Aorta (tissue), 5 donors: ENCODE measurements at regions not wholly inside any gene's neighbourhood (a gene's known extent, or its start where the extent isn't known, plus 50 kb on each side); places are given as distances from the start of the nearest gene placed in this dataset.
A peak's percentile ranks its signal among the peaks of the same experiment; 100 is the strongest.

Experiments used
- ATAC-seq: fragments of 200-7000 bp; cut with Tn5 transposase; one replicate; pipeline ENCODE4 v1.9.1; 2022; ENCODE audit warnings: moderate library complexity; ENCODE audit not compliant: low FRiP score
- DNase-seq, 2 donors: peaks; one replicate each; pipeline ENCODE4 v3.0.0-alpha.2; 2020
- H3K27ac ChIP-seq, 2 donors: one replicate each; pipeline ENCODE4 v1.5.1; 2013; ENCODE audit warnings: low read length in 2 of 2, mild to moderate bottlenecking in 2 of 2, moderate library complexity in 2 of 2, control low read depth in 1 of 2, inconsistent platforms in 1 of 2, low read depth in 1 of 2
- H3K27me3 ChIP-seq, 2 donors: one replicate each; pipeline ENCODE4 v1.6.1; 2013; ENCODE audit warnings: control low read depth in 1 of 2, low read length in 1 of 2, mild to moderate bottlenecking in 1 of 2, moderate library complexity in 1 of 2; ENCODE audit not compliant: insufficient read depth in 2 of 2, control insufficient read depth in 1 of 2
- H3K36me3 ChIP-seq, 2 donors: one replicate each; pipeline ENCODE4 v1.6.1; 2013; ENCODE audit warnings: control low read depth in 1 of 2, low read length in 1 of 2, mild to moderate bottlenecking in 1 of 2; ENCODE audit not compliant: insufficient read depth in 2 of 2, control insufficient read depth in 1 of 2
- H3K4me1 ChIP-seq, 2 donors: one replicate each; pipeline ENCODE4 v1.6.1; 2013; ENCODE audit warnings: low read length in 2 of 2, control low read depth in 1 of 2, mild to moderate bottlenecking in 1 of 2, moderate library complexity in 1 of 2; ENCODE audit not compliant: insufficient read depth in 2 of 2, control insufficient read depth in 1 of 2
- H3K4me3 ChIP-seq, 2 donors: one replicate each; pipeline ENCODE4 v1.5.1; 2013; ENCODE audit warnings: low read length in 2 of 2, control low read depth in 1 of 2, mild to moderate bottlenecking in 1 of 2
- H3K9me3 ChIP-seq: one replicate; pipeline ENCODE4 v1.6.1; 2013; ENCODE audit warnings: mild to moderate bottlenecking, low read length; ENCODE audit not compliant: control insufficient read depth
- WGBS, 2 donors: extraction: QIAGEN DNeasy Blood & Tissue Kit; methylation state at CpG; one replicate each; pipeline ENCODE4 v1.1.7; 2013; 5-methylcytosine and 5-hydroxymethylcytosine counted together
- intact Hi-C, 2 donors: fragments of 100-400 bp; cut with DNase I; formaldehyde crosslinking; loops; one replicate each; pipeline versions ENCODE4 v1.14.2 to v1.15.0; 2022
- donor health status: healthy with polysubstance abuse.
- donor health status: Bipolar disorder and iron deficiency.
- donor health status: DM: no; HTN: no; CAD: no.
- donor health status: DM: no; HTN: no; CAD: no.
- donor health status: DM: yes; HTN: yes; CAD: no.

GRCh38 chr3:73727117-73727821 is 102.5 kb upstream of the PDZRN3 start:
- Histone ChIP-seq H3K27me3 (no peaks in the 10 kb centered on the region), H3K4me1 (peaks cover 0 to 2% of the 10 kb centered on the region in 2 donors), H3K9me3 (no peaks in the 10 kb centered on the region), H3K36me3 (no peaks in the 10 kb centered on the region), H3K27ac (peak overlapping the region in 1 of 2 donors; percentile 43), H3K4me3 (no peak overlapping the region)
- DNase-seq (peak in 1 of 2 donors; percentile 56), ATAC-seq (peak; percentile 74)
- 25 to 27% methylated on average over 8 of the region's 8 CpGs for WGBS, 2 donors
- intact Hi-C loops: loop anchor here in 1 of 2 donors (10.0 kb wide), 1 partner anchor 58 kb away; no protein-coding TSS in a partner anchor

- DNase-seq (no peak), ATAC-seq (no peak)
- intact Hi-C loops: loop anchor here in 1 of 2 donors (10.0 kb wide), 1 partner anchor 61 kb away; no protein-coding TSS in a partner anchor
- no peak overlapping the region for H3K4me3 ChIP-seq
- H3K36me3 ChIP-seq: no peaks in the 10 kb centered on the region
- no peak overlapping the region for H3K27ac ChIP-seq
- H3K27me3 ChIP-seq: no peaks in the 10 kb centered on the region
- 79 to 89% methylated on average over 3 of the region's 3 CpGs for WGBS, 2 donors
- H3K9me3 ChIP-seq: no peaks in the 10 kb centered on the region
- H3K4me1 ChIP-seq: peaks cover 2 to 6% of the 10 kb centered on the region in 2 donors
These were observed 98.9 kb upstream of the PDZRN3 start for GRCh38 chr3:73723596-73723995.

- H3K9me3 ChIP-seq: no peaks in the 10 kb centered on the region
- peak overlapping the region; percentile 26 for H3K4me3 ChIP-seq
- ATAC-seq: no peak
- DNase-seq: peak in 1 of 2 donors; percentile 46
- WGBS, 2 donors: 5 to 6% methylated on average over 6 of the region's 6 CpGs
- no peak overlapping the region for H3K27ac ChIP-seq
- H3K27me3 ChIP-seq: no peaks in the 10 kb centered on the region
- intact Hi-C loops: loop anchor here in 1 of 2 donors (5.0 to 10.0 kb wide), 2 partner anchors 63 to 65 kb away; no protein-coding TSS in a partner anchor
- no peaks in the 10 kb centered on the region for H3K36me3 ChIP-seq
- peaks cover 5% of the 10 kb centered on the region in 2 donors for H3K4me1 ChIP-seq
These were observed 95.1 kb upstream of the PDZRN3 start for GRCh38 chr3:73719861-73720260.

- intact Hi-C loops: loop anchor here in 1 of 2 donors (5.0 kb wide), 1 partner anchor 62 kb away; no protein-coding TSS in a partner anchor
- H3K4me3 ChIP-seq: peak overlapping the region; percentile 26
- DNase-seq: no peak
These were observed 94.7 kb upstream of the PDZRN3 start for GRCh38 chr3:73719413-73719851.

GRCh38 chr3:73718326-73719110 is 93.8 kb upstream of the PDZRN3 start:
- Histone ChIP-seq H3K27ac (no peak overlapping the region), H3K4me3 (no peak overlapping the region), H3K9me3 (no peaks in the 10 kb centered on the region), H3K4me1 (peaks cover 5% of the 10 kb centered on the region in 2 donors), H3K36me3 (no peaks in the 10 kb centered on the region), H3K27me3 (no peaks in the 10 kb centered on the region)
- DNase-seq (no peak), ATAC-seq (peak; percentile 15)
- 66 to 73% methylated on average over 5 of the region's 5 CpGs for WGBS, 2 donors
- intact Hi-C loops: loop anchor here in 1 of 2 donors (5.0 kb wide), 1 partner anchor 61 kb away; no protein-coding TSS in a partner anchor

More at GRCh38 chr3:73719413-73719851, 94.7 kb upstream of the PDZRN3 start:
- ATAC-seq: no peak
- no peak overlapping the region for H3K27ac ChIP-seq
- no peaks in the 10 kb centered on the region for H3K27me3 ChIP-seq
- WGBS, 2 donors: 32 to 38% methylated on average over 5 of the region's 5 CpGs
- H3K9me3 ChIP-seq: no peaks in the 10 kb centered on the region
- H3K36me3 ChIP-seq: no peaks in the 10 kb centered on the region
- peaks cover 5% of the 10 kb centered on the region in 2 donors for H3K4me1 ChIP-seq

- Histone ChIP-seq H3K4me3 (no peak overlapping the region), H3K9me3 (no peaks in the 10 kb centered on the region), H3K27me3 (no peaks in the 10 kb centered on the region), H3K27ac (no peak overlapping the region), H3K36me3 (no peaks in the 10 kb centered on the region), H3K4me1 (peaks cover 4 to 5% of the 10 kb centered on the region in 2 donors)
- intact Hi-C loops: loop anchor here in 1 of 2 donors (5.0 kb wide), 1 partner anchor 59 kb away; no protein-coding TSS in a partner anchor
- WGBS, 2 donors: 96 to 100% methylated on average over 3 of the region's 3 CpGs
- no peak for DNase-seq
- no peak for ATAC-seq
These were observed 91.7 kb upstream of the PDZRN3 start for GRCh38 chr3:73716418-73716817.

- ATAC-seq (no peak), DNase-seq (no peak)
- Histone ChIP-seq H3K4me1 (no peaks in the 10 kb centered on the region), H3K27ac (no peak overlapping the region), H3K36me3 (no peaks in the 10 kb centered on the region), H3K4me3 (no peak overlapping the region), H3K9me3 (no peaks in the 10 kb centered on the region), H3K27me3 (no peaks in the 10 kb centered on the region)
- intact Hi-C loops: no loop called here
- 95 to 96% methylated on average over 1 of the region's 1 CpG for WGBS, 2 donors
These were observed 85.6 kb upstream of the PDZRN3 start for GRCh38 chr3:73710340-73710739.

- WGBS, 2 donors: 95 to 100% methylated on average over 1 of the region's 1 CpG
These were observed 85.0 kb upstream of the PDZRN3 start for GRCh38 chr3:73709712-73710111.

More at GRCh38 chr3:73709712-73710111, 85.0 kb upstream of the PDZRN3 start:
- intact Hi-C loops: no loop called here
- no peaks in the 10 kb centered on the region for H3K9me3 ChIP-seq
- no peaks in the 10 kb centered on the region for H3K4me1 ChIP-seq
- H3K27me3 ChIP-seq: no peaks in the 10 kb centered on the region
- no peak for DNase-seq
- no peaks in the 10 kb centered on the region for H3K36me3 ChIP-seq
- no peak overlapping the region for H3K4me3 ChIP-seq
- no peak overlapping the region for H3K27ac ChIP-seq
- no peak for ATAC-seq
